IMR-90 (cell line): ENCODE measurements at regions not wholly inside any gene's neighbourhood (a gene's known extent, or its start where the extent isn't known, plus 50 kb on each side); places are given as distances from the start of the nearest gene placed in this dataset.

Source experiments
- ATAC-seq: fragments of 200-7000 bp; cut with Tn5 transposase; 2 replicates; pipeline ENCODE4 v1.9.1; 2020; ENCODE audit warnings: low read depth, mild to moderate bottlenecking, moderate library complexity
- BruUV-seq: library from RNA; stranded (reverse); fragments of 400-500 nt; replicated peaks from 2 replicates; lab custom pipeline; 2021; lab: Mats Ljungman, UMichigan
- CTCF ChIA-PET: fragments of 300-600 bp; formaldehyde crosslinking; extraction: SDS; loops from one replicate; lab custom pipeline; 2021; ENCODE audit warnings: antibody characterized with exemption; lab: Yijun Ruan, JAX
- POLR2A ChIA-PET: fragments of 300-600 bp; sonication (Branson Sonifier 250); formaldehyde crosslinking; loops from one replicate; lab custom pipeline; 2022; ENCODE audit warnings: antibody characterized with exemption; ENCODE audit not compliant: unreplicated experiment; lab: Charles Lee
- DNase-seq: peaks from one replicate; pipeline ENCODE4 v3.0.0; 2013
- H2AFZ ChIP-seq: replicated peaks from 2 replicates; pipeline ENCODE3; 2013; ENCODE audit warnings: low read length, mild to moderate bottlenecking; ENCODE audit not compliant: poor library complexity
- H2AK5ac ChIP-seq: 2 replicates; pipeline ENCODE4 v1.6.1; 2013; ENCODE audit warnings: low read depth, low read length, inconsistent platforms
- H2AK9ac ChIP-seq: replicated peaks from 2 replicates; pipeline ENCODE3; 2013; ENCODE audit warnings: mild to moderate bottlenecking, low read depth, low read length, moderate library complexity; ENCODE audit not compliant: poor library complexity
- H2BK120ac ChIP-seq: 2 replicates; pipeline ENCODE4 v1.6.1; 2013; ENCODE audit warnings: low read depth, low read length, inconsistent platforms
- H2BK15ac ChIP-seq: 3 replicates; pipeline ENCODE4 v1.6.1; 2013; ENCODE audit warnings: low read depth, low read length, inconsistent platforms
- H2BK20ac ChIP-seq: 2 replicates; pipeline ENCODE4 v1.6.1; 2013; ENCODE audit warnings: low read depth, mild to moderate bottlenecking, inconsistent platforms, low read length, moderate library complexity
- H2BK5ac ChIP-seq: 2 replicates; pipeline ENCODE4 v1.6.1; 2013; ENCODE audit warnings: mild to moderate bottlenecking, low read depth, low read length, inconsistent platforms; ENCODE audit not compliant: poor library complexity, severe bottlenecking
- H3K14ac ChIP-seq: replicated peaks from 2 replicates; pipeline ENCODE4 v1.6.1; 2013; ENCODE audit warnings: low read depth, low read length, inconsistent platforms
- H3K18ac ChIP-seq: 2 replicates; pipeline ENCODE4 v1.6.1; 2013; ENCODE audit warnings: low read depth, low read length, control low read depth
- H3K23ac ChIP-seq: 2 replicates; pipeline ENCODE4 v1.6.1; 2013; ENCODE audit warnings: low read depth, low read length, inconsistent platforms
- H3K27ac ChIP-seq: 2 replicates; pipeline ENCODE4 v1.5.1; 2013; ENCODE audit warnings: mild to moderate bottlenecking, control low read depth, low read length; ENCODE audit not compliant: insufficient read depth
- H3K27me3 ChIP-seq: 2 replicates; pipeline ENCODE4 v1.6.1; 2013; ENCODE audit warnings: low read length; ENCODE audit not compliant: control insufficient read depth, insufficient read depth
- H3K36me3 ChIP-seq: 2 replicates; pipeline ENCODE4 v1.6.1; 2013; ENCODE audit warnings: low read length, mixed read lengths; ENCODE audit not compliant: control insufficient read depth, insufficient read depth
- H3K4ac ChIP-seq: 2 replicates; pipeline ENCODE4 v1.6.1; 2013; ENCODE audit warnings: low read depth, low read length, inconsistent platforms
- H3K4me1 ChIP-seq: 2 replicates; pipeline ENCODE4 v1.6.1; 2013; ENCODE audit warnings: low read length, mixed read lengths; ENCODE audit not compliant: control insufficient read depth, insufficient read depth
- H3K4me2 ChIP-seq: 2 replicates; pipeline ENCODE4 v1.6.1; 2013; ENCODE audit warnings: low read depth, mild to moderate bottlenecking, control low read depth, low read length, moderate library complexity
- H3K4me3 ChIP-seq: 2 replicates; pipeline ENCODE4 v1.5.1; 2013; ENCODE audit warnings: low read depth, mild to moderate bottlenecking, control low read depth, low read length, moderate library complexity; ENCODE audit not compliant: insufficient read depth
- H3K56ac ChIP-seq: 2 replicates; pipeline ENCODE4 v1.6.1; 2013; ENCODE audit warnings: low read length, inconsistent platforms; ENCODE audit not compliant: insufficient read depth; ENCODE audit errors: extremely low read depth
- H3K79me1 ChIP-seq, 2 experiments: 2 replicates each; pipeline ENCODE4 v1.6.1; 2013; ENCODE audit warnings: low read length in 2 of 2, inconsistent platforms in 1 of 2, low read depth in 1 of 2
- H3K9ac ChIP-seq: 2 replicates; pipeline ENCODE4 v1.6.1; 2013; ENCODE audit warnings: low read depth, low read length, control low read depth
- H3K9me1 ChIP-seq: 2 replicates; pipeline ENCODE4 v1.6.1; 2013; ENCODE audit warnings: low read length, inconsistent platforms; ENCODE audit not compliant: insufficient read depth
- H3K9me3 ChIP-seq: 2 replicates; pipeline ENCODE4 v1.6.1; 2013; ENCODE audit warnings: low read length; ENCODE audit not compliant: control insufficient read depth, insufficient read depth
- H4K20me1 ChIP-seq: 2 replicates; pipeline ENCODE4 v1.6.1; 2013; ENCODE audit warnings: low read length, inconsistent platforms; ENCODE audit not compliant: insufficient read depth
- H4K5ac ChIP-seq: 2 replicates; pipeline ENCODE4 v1.6.1; 2013; ENCODE audit warnings: mild to moderate bottlenecking, low read depth, low read length, control low read depth
- H4K8ac ChIP-seq, 2 experiments: 2 replicates each; pipeline ENCODE4 v1.6.1; 2013; ENCODE audit warnings: low read depth in 2 of 2, low read length in 2 of 2, control low read depth in 1 of 2, inconsistent platforms in 1 of 2
- H4K91ac ChIP-seq: 2 replicates; pipeline ENCODE4 v1.6.1; 2013; ENCODE audit warnings: low read depth, low read length, inconsistent platforms; ENCODE audit not compliant: insufficient read depth
- POLR2A ChIP-seq: IDR thresholded peaks from 2 replicates; pipeline ENCODE4 v1.6.1; 2012; ENCODE audit warnings: mild to moderate bottlenecking, low read depth, low read length
- dilution Hi-C: fragments of 300-500 bp; cut with HindIII; formaldehyde crosslinking; loops from one replicate; pipeline ENCODE4 v1.14.3; 2018; ENCODE audit warnings: low sequenced_read_pairs; ENCODE audit not compliant: unreplicated experiment
- in situ Hi-C: fragments of 300-500 bp; cut with MboI; formaldehyde crosslinking; loops from 3 replicates; pipeline ENCODE4 v1.14.3; 2019; ENCODE audit warnings: low sequenced_read_pairs, inconsistent platforms, mixed read lengths
- intact Hi-C: fragments of 100-400 bp; cut with micrococcal nuclease; formaldehyde crosslinking; loops from 2 replicates; pipeline ENCODE4 v1.10.0; 2022

DNA sequence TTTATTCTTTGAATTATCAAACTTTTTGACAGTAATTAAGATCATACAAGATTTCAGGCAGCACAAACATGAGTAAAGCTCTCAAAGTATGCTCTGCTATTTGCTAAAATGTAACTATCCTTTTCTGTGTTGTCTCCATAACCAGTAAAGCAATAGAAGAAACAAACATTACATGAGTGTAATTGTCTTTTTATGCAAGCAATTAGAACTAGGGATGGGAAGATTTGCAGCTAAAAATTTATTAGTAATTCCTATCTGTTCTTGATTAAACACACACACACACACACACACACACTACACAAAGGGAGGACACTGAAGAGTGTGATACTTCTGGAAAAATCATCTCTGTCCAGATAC is 512.9 kb downstream of the FAT4 start:
- dilution Hi-C loops (no loop called here), in situ Hi-C loops (no loop called here), intact Hi-C loops (no loop called here)
- H2BK120ac ChIP-seq = no peak overlapping the region
- no peak overlapping the region for H2AK5ac ChIP-seq
- H4K20me1 ChIP-seq = no peaks in the 10 kb centered on the region
- H4K5ac ChIP-seq = no peak overlapping the region
- H2BK15ac ChIP-seq = no peak overlapping the region
- no peak overlapping the region for H2AFZ ChIP-seq
- ChIA-PET POLR2A (no interaction called here), CTCF (no interaction called here)
- H3K4me2 ChIP-seq = no peak overlapping the region
- no peak overlapping the region for H3K9ac ChIP-seq
- H3K27me3 ChIP-seq = no peaks in the 10 kb centered on the region
- no peak overlapping the region for H2AK9ac ChIP-seq
- no peaks in the 10 kb centered on the region for H3K9me1 ChIP-seq
- H3K18ac ChIP-seq = no peak overlapping the region
- TF ChIP-seq POLR2A = no peak
- H4K91ac ChIP-seq = no peak overlapping the region
- no peak overlapping the region for H3K27ac ChIP-seq
- H4K8ac ChIP-seq = no peak overlapping the region
- H3K36me3 ChIP-seq = no peaks in the 10 kb centered on the region
- DNase-seq (no peak), ATAC-seq (no peak)
- BruUV-seq = no TSS peak
- no peak overlapping the region for H3K4ac ChIP-seq
- no peak overlapping the region for H3K23ac ChIP-seq
- H3K14ac ChIP-seq = no peak overlapping the region
- H3K56ac ChIP-seq = no peak overlapping the region
- no peak overlapping the region for H2BK5ac ChIP-seq
- no peak overlapping the region for H3K4me3 ChIP-seq
- H3K4me1 ChIP-seq = no peaks in the 10 kb centered on the region
- no peaks in the 10 kb centered on the region for H3K79me1 ChIP-seq
- H2BK20ac ChIP-seq = no peak overlapping the region
- no peaks in the 10 kb centered on the region for H3K9me3 ChIP-seq
